CD4-positive, alpha-beta T cell treated with Interleukin-2 at 100 ng/mL for 4 hours (primary cell): ENCODE measurements at regions not wholly inside any gene's neighbourhood (a gene's known extent, or its start where the extent isn't known, plus 50 kb on each side); places are given as distances from the start of the nearest gene placed in this dataset.

Experiments used
- DNase-seq: peaks from one replicate; pipeline ENCODE4 v3.0.0-alpha.2; 2020; ENCODE audit warnings: low spot score

- DNase-seq: no peak
Measured at GRCh38 chr10:123409884-123410283, 255.7 kb downstream of the BUB3 start.

GRCh38 chr10:123413353-123413752, 252.8 kb upstream of the GPR26 start:
- no peak for DNase-seq

GRCh38 chr10:123415523-123415922, 250.6 kb upstream of the GPR26 start:
- DNase-seq: no peak

- DNase-seq: no peak
Measured at GRCh38 chr10:123417414-123417813, 248.7 kb upstream of the GPR26 start.

- no peak for DNase-seq
Measured at GRCh38 chr10:123421461-123421860, 244.7 kb upstream of the GPR26 start.

GRCh38 chr10:123422261-123422660, 243.9 kb upstream of the GPR26 start:
- no peak for DNase-seq

GRCh38 chr10:123424537-123424936, 241.6 kb upstream of the GPR26 start:
- no peak for DNase-seq

- no peak for DNase-seq
Measured at GRCh38 chr10:123425680-123426079, 240.5 kb upstream of the GPR26 start.

GRCh38 chr10:123427165-123427786, 238.9 kb upstream of the GPR26 start:
- no peak for DNase-seq

GRCh38 chr10:123428391-123428790, 237.8 kb upstream of the GPR26 start:
- no peak for DNase-seq

- DNase-seq: no peak
Measured at GRCh38 chr10:123429706-123430221, 236.4 kb upstream of the GPR26 start.

- no peak for DNase-seq
Measured at GRCh38 chr10:123433539-123433938, 232.6 kb upstream of the GPR26 start.

GRCh38 chr10:123434435-123435039, 231.6 kb upstream of the GPR26 start:
- no peak for DNase-seq

- no peak for DNase-seq
Measured at GRCh38 chr10:123442901-123443300, 223.3 kb upstream of the GPR26 start.

- no peak for DNase-seq
Measured at GRCh38 chr10:123443924-123444323, 222.2 kb upstream of the GPR26 start.

- DNase-seq: no peak
Measured at GRCh38 chr10:123445261-123445775, 220.8 kb upstream of the GPR26 start.

GRCh38 chr10:123446449-123447156, 219.6 kb upstream of the GPR26 start:
- no peak for DNase-seq

- no peak for DNase-seq
Measured at GRCh38 chr10:123449234-123449962, 216.8 kb upstream of the GPR26 start.

- DNase-seq: no peak
Measured at GRCh38 chr10:123450956-123451605, 215.1 kb upstream of the GPR26 start.

GRCh38 chr10:123451618-123452245, 214.4 kb upstream of the GPR26 start:
- no peak for DNase-seq

- DNase-seq: no peak
Measured at GRCh38 chr10:123454987-123455386, 211.2 kb upstream of the GPR26 start.
